ACC112 (cell line): ENCODE measurements at regions not wholly inside any gene's neighbourhood (a gene's known extent, or its start where the extent isn't known, plus 50 kb on each side); places are given as distances from the start of the nearest gene placed in this dataset.
A peak's percentile ranks its signal among the peaks of the same experiment; 100 is the strongest.
"Not testable (repeated sequence)": the region's sequence is repeated elsewhere in the genome, so short reads cannot be mapped to it uniquely, and the experiment has no call there.

ENCODE experiments used
- H2AFZ ChIP-seq: fragments of 200-600 bp; sonication (generic); one replicate; pipeline ENCODE4 v1.6.0; 2017; ENCODE audit warnings: antibody characterized with exemption, low read length; ENCODE audit not compliant: unreplicated experiment
- H3K27ac ChIP-seq: fragments of 200-600 bp; sonication (generic); 2 replicates; pipeline ENCODE4 v1.5.1; 2014; ENCODE audit warnings: low read depth, mild to moderate bottlenecking, antibody characterized with exemption, low read length, moderate library complexity
- H3K27me3 ChIP-seq: fragments of 200-600 bp; sonication (generic); 2 replicates; pipeline ENCODE4 v1.6.1; 2014; ENCODE audit warnings: mild to moderate bottlenecking, antibody characterized with exemption, low read length, moderate library complexity, mixed read lengths; ENCODE audit not compliant: insufficient read depth
- H3K36me3 ChIP-seq: fragments of 200-600 bp; sonication (generic); 2 replicates; pipeline ENCODE4 v1.6.1; 2016; ENCODE audit warnings: mild to moderate bottlenecking, antibody characterized with exemption, low read length, moderate library complexity, mixed read lengths; ENCODE audit not compliant: insufficient read depth
- H3K4me1 ChIP-seq: fragments of 200-600 bp; sonication (generic); one replicate; pipeline ENCODE4 v1.6.1; 2016; ENCODE audit warnings: low read length, mixed read lengths; ENCODE audit not compliant: insufficient read depth, unreplicated experiment, control insufficient read depth
- H3K4me3 ChIP-seq: fragments of 200-600 bp; sonication (generic); 2 replicates; pipeline ENCODE4 v1.5.1; 2014; ENCODE audit warnings: mild to moderate bottlenecking, low read depth, low read length
- H3K79me2 ChIP-seq: fragments of 200-600 bp; sonication (generic); one replicate; pipeline ENCODE4 v1.6.0; 2016; ENCODE audit warnings: low read length; ENCODE audit not compliant: control insufficient read depth, unreplicated experiment, insufficient read depth

DNA sequence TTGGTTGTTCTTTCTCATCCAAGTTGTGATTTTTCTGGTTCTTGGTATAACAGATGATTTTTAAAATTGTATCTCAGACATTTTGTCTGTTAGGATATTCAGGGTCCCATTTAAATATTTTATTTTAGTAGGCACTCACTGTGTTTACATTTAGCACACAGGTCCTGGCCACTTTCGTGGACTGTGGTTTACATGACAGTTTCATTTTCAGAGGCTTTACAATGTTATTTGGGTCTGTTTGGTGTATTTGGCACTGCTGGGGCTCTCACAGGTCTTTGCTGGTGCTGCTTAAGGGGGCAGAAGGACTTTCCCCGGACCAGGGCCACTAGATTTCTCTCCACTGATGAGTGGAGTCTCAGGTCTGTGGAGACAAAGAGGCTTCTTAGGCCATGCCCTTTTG, 75.5 kb upstream of the TGM3 start:
- Histone ChIP-seq H3K27ac (no peak overlapping the region), H3K4me3 (no peak overlapping the region), H2AFZ (no peak overlapping the region), H3K79me2 (no peaks in the 10 kb centered on the region), H3K36me3 (no peaks in the 10 kb centered on the region), H3K4me1 (no peaks in the 10 kb centered on the region), H3K27me3 (no peaks in the 10 kb centered on the region)

GRCh38 chr20:2221921-2222320, 73.9 kb upstream of the TGM3 start:
- Histone ChIP-seq H3K36me3 (no peaks in the 10 kb centered on the region), H3K27ac (no peak overlapping the region), H3K4me1 (no peaks in the 10 kb centered on the region)

GRCh38 chr20:2223558-2224367, 72.0 kb upstream of the TGM3 start:
- H3K27ac ChIP-seq: no peak overlapping the region
- no peak overlapping the region for H3K4me3 ChIP-seq
- no peak overlapping the region for H2AFZ ChIP-seq
- no peaks in the 10 kb centered on the region for H3K4me1 ChIP-seq
- no peaks in the 10 kb centered on the region for H3K27me3 ChIP-seq
- H3K36me3 ChIP-seq: no peaks in the 10 kb centered on the region
- no peaks in the 10 kb centered on the region for H3K79me2 ChIP-seq

More at GRCh38 chr20:2221921-2222320, 73.9 kb upstream of the TGM3 start:
- H3K79me2 ChIP-seq: no peaks in the 10 kb centered on the region
- H2AFZ ChIP-seq: no peak overlapping the region
- H3K27me3 ChIP-seq: no peaks in the 10 kb centered on the region
- no peak overlapping the region for H3K4me3 ChIP-seq

DNA sequence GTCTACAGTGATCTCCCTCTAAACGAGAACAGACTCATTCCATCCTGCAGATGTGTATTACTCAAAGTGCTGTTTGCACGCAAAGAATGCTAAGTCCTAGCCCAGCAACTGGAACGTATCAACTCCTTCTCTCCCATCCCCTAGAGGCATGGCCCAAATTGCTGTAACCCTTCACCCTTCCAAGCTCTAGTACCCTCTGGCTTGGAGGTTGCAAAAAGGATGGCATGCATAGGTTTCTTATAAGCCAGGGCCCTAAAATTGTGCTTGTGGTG, 71.5 kb upstream of the TGM3 start:
- Histone ChIP-seq H2AFZ (no peak overlapping the region), H3K27me3 (no peaks in the 10 kb centered on the region), H3K79me2 (no peaks in the 10 kb centered on the region), H3K27ac (no peak overlapping the region), H3K36me3 (no peaks in the 10 kb centered on the region), H3K4me3 (no peak overlapping the region), H3K4me1 (no peaks in the 10 kb centered on the region)

DNA sequence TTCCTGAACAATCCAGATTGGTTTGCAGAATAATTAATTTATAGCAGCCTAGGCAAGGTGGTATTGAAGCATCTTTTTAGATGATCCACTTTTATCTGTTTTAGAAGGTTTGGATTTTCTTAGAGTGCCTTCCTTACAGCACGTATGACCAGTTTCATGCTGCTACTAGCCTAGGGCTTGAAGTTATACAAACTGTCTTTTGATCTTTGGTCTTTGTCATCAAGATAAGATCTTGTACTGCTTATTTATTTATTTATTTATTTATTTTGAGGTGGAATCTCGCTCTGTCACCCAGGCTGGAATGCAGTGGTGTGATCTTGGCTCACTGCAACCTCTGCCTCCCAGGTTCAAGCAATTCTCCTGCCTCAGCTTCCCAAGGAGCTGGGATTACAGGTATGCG, 68.5 kb upstream of the TGM3 start:
- H2AFZ ChIP-seq, H3K79me2 ChIP-seq, H3K27me3 ChIP-seq, H3K27ac ChIP-seq, H3K4me3 ChIP-seq, H3K36me3 ChIP-seq: not testable (repeated sequence)
- H3K4me1 ChIP-seq: peaks cover 10% of the 10 kb centered on the region

GRCh38 chr20:2227861-2228260, 67.9 kb upstream of the TGM3 start:
- Histone ChIP-seq H3K4me3 (no peak overlapping the region), H3K4me1 (peaks cover 10% of the 10 kb centered on the region), H3K36me3 (no peaks in the 10 kb centered on the region), H3K27ac (no peak overlapping the region), H3K79me2 (no peaks in the 10 kb centered on the region), H2AFZ (no peak overlapping the region), H3K27me3 (no peaks in the 10 kb centered on the region)

DNA sequence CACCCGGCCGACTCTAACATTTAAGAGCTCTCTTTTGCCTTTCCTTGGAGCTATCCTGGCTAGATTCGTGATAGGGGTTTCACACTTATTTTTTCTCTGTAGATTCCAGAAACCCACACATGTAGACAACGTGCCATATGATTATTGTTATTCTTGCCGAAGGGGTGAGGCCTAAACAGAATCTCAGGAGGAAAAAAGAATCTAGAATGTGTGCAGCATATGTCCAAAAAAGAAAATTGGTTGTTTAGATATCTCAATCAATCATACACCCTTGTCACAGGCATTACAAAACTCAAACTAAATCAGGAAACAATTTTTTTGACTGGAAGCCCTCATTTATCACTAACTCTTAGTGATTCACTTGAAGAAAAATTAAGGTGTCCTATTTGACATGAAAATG, 66.9 kb upstream of the TGM3 start:
- H3K27me3 ChIP-seq: no peaks in the 10 kb centered on the region
- no peak overlapping the region for H3K4me3 ChIP-seq
- no peaks in the 10 kb centered on the region for H3K36me3 ChIP-seq
- H3K79me2 ChIP-seq: no peaks in the 10 kb centered on the region
- H3K4me1 ChIP-seq: peaks cover 10% of the 10 kb centered on the region
- no peak overlapping the region for H2AFZ ChIP-seq
- no peak overlapping the region for H3K27ac ChIP-seq

DNA sequence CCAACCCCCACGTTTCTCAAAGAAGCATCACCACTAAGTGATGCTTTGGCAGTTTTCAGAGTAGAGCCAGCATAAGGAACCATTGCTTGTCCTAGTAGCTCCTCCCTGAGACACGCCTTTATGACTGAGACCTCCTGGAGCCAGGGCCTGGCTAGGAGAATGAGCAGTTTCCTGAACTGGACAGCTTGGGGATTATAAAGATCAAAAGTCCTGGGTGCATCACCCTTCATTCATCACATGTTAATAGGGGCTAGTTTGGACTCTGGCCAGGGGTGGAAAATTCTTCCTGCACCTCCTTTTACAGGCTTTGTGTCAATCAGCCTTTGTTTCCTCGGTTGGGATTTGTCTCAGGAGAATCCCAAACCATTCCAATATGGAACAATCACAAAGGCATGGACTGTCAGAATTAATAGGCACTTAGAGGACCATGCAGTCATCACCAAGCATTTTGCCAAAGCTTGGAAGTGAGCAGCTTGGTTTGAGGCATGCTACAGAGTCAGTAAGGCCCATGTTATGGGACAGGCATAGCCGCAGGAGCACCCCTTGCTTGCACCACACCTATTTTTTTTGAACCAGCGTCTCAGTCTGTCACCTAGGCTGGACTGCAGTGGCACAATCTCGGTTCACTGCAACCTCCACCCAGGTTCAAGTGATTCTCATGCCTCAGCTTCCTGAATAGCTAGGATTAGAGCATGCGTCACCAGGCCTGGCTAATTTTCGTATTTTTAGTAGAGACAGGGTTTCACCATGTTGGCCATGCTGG, 64.9 kb upstream of the TGM3 start:
- no peaks in the 10 kb centered on the region for H3K79me2 ChIP-seq
- H3K36me3 ChIP-seq: no peaks in the 10 kb centered on the region
- no peak overlapping the region for H2AFZ ChIP-seq
- no peaks in the 10 kb centered on the region for H3K27me3 ChIP-seq
- H3K4me1 ChIP-seq: peaks cover 10% of the 10 kb centered on the region
- H3K27ac ChIP-seq: no peak overlapping the region
- no peak overlapping the region for H3K4me3 ChIP-seq

DNA sequence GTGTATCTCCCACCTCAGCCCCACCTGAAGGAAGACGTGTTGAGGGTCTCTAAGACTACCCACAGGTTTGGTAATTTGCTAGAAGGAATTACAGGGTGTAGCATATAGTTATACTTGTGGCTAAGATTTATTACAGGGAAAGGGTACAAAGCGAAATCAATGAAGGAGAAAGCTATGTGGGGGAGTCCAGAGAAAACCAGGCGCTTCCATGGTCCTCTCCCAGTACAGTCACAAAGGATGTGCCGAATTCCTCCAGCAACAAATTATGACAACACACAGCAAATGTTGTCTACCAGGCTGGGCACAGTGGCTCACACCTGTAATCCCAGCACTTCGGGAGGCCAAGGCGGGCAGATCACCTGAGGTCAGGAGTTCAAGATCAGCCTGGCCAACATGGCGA, 64.1 kb upstream of the TGM3 start:
- no peaks in the 10 kb centered on the region for H3K27me3 ChIP-seq
- no peak overlapping the region for H3K27ac ChIP-seq
- H3K79me2 ChIP-seq: no peaks in the 10 kb centered on the region
- H2AFZ ChIP-seq: no peak overlapping the region
- no peaks in the 10 kb centered on the region for H3K36me3 ChIP-seq
- no peak overlapping the region for H3K4me3 ChIP-seq
- H3K4me1 ChIP-seq: peaks cover 15% of the 10 kb centered on the region

- Histone ChIP-seq H3K27ac (no peak overlapping the region), H3K4me3 (no peak overlapping the region), H2AFZ (no peak overlapping the region), H3K79me2 (no peaks in the 10 kb centered on the region), H3K4me1 (peaks cover 25% of the 10 kb centered on the region), H3K27me3 (no peaks in the 10 kb centered on the region), H3K36me3 (no peaks in the 10 kb centered on the region)
Observed at GRCh38 chr20:2234598-2235191, 61.1 kb upstream of the TGM3 start.

GRCh38 chr20:2236256-2236655, 59.5 kb upstream of the TGM3 start:
- no peaks in the 10 kb centered on the region for H3K27me3 ChIP-seq
- H3K4me3 ChIP-seq: 0 out of 2 replicates have a peak overlapping the region, but pooled peaks have one; percentile 2
- H3K4me1 ChIP-seq: peaks cover 15% of the 10 kb centered on the region
- peak overlapping the region; percentile 83 for H3K27ac ChIP-seq
- H2AFZ ChIP-seq: peak overlapping the region; percentile 28
- H3K79me2 ChIP-seq: no peaks in the 10 kb centered on the region
- no peaks in the 10 kb centered on the region for H3K36me3 ChIP-seq
